ENCODE measurements at regions not wholly inside any gene's neighbourhood (a gene's known extent, or its start where the extent isn't known, plus 50 kb on each side); places are given as distances from the start of the nearest gene placed in this dataset.

GRCh38 chr1:103254691-103255090 is 146.4 kb upstream of the COL11A1 start:
- FAIRE-seq (no peak), DNase-seq (ENCODE audit: low spot score) (no peak)

DNA sequence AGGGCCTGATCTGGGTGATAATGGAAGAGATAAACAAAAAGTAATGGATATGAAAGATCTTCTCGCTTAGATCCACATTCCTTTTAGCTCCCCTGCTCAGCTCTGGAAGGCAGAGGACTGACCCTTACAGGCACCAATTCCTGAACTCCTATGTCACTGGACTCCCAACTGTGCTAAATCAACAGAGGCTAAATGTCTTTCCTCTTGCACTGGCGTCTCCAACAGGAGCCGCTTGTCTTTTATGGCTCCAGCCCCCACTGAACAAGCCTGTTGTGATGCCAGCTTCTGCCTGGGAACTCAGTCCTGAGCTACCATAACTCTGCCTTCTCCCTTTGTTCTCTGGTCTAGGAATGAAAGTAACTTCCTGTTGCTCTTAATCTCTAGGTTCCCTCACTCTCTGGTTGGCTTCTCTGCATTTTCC is 142.1 kb upstream of the COL11A1 start:
- FAIRE-seq (no peak), DNase-seq (ENCODE audit: low spot score) (no peak)

- DNase-seq (ENCODE audit: low spot score) (no peak), FAIRE-seq (no peak)
Measured at GRCh38 chr1:103248417-103249102, 140.2 kb upstream of the COL11A1 start.

DNA sequence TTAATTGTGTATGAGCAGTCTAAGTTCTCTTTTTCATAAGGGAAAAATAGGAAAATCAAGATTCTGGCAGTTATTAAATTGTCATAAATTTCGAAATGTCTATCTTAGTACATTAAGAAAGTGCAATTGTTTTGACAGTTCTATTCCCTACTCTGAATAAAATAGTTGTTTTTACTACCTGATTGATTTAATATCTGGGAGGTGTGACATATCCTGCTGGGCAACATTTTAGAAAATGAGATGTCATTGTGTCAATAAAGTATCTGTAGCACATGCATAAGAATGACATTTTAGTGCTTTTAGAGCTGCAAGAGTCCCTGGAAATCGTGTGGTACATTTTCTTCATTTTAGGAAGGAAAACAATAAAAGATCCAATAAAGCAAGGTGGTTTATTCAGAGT is 139.2 kb upstream of the COL11A1 start:
- no peak for DNase-seq (ENCODE audit: low spot score)
- FAIRE-seq: no peak

- FAIRE-seq: no peak
- no peak for DNase-seq (ENCODE audit: low spot score)
Measured at GRCh38 chr1:103243481-103243880, 135.2 kb upstream of the COL11A1 start.

- FAIRE-seq (no peak), DNase-seq (ENCODE audit: low spot score) (no peak)
Measured at GRCh38 chr1:103239034-103239433, 130.7 kb upstream of the COL11A1 start.

DNA sequence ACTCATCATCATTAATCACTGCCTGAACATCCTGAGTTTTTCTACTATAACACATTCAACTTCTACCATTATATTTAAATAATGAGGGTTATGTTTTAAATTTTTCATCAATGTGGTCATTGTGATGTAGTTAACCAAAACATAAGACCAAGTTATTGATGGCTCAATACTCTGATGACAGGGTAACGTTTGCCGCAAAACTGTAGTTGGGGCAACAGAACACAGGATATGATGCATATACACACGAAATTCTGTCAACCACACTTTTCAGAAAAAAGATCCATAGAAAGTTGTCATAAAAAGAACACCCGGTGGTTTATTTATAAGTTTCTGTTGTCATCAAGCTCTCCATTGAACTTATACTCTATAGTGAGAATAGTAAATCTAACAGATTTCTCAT is 121.7 kb upstream of the COL11A1 start:
- FAIRE-seq (no peak), DNase-seq (ENCODE audit: low spot score) (no peak)

GRCh38 chr1:103220631-103221041 is 112.3 kb upstream of the COL11A1 start:
- FAIRE-seq (no peak), DNase-seq (ENCODE audit: low spot score) (no peak)

DNA sequence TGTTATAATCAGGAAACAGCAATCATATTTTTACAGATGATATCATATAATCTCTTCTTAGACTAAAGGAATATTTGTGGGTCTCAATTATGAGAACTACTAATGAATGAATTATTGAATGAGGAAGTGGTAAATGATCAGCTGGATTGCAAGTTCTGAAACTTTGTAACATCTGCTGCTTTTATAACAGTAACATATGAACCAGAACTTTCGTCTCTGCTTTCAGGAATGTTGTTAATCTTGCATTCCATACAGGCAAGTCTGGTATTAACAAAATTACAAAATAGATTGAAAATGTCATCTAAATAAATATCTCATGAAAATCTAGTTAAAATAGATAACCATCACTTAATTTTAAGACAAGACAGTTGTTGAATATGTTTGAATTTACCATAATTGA is 110.5 kb upstream of the COL11A1 start:
- no peak for DNase-seq (ENCODE audit: low spot score)
- no peak for FAIRE-seq

DNA sequence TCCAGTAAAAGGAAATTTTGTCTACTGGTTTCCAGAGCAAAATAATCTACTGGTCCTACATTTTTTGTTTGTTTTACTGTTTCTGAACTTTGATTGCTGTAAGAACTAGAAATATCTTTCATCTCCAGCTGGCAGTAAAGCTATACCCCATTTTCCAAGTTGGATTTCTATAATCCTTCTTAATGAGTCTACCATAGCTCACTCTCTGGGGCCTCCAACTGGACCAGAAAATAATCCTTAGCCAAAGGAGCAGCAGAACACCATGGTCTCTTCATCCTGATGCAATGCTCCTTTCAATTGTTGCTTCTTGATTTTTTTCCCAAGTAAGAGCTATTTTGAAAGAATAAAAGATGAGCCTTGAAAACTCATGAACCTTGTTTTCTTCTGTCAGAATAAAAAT is 110.0 kb upstream of the COL11A1 start:
- DNase-seq (ENCODE audit: low spot score): no peak
- no peak for FAIRE-seq

- FAIRE-seq (no peak), DNase-seq (ENCODE audit: low spot score) (no peak)
Measured at GRCh38 chr1:103211073-103211472, 102.8 kb upstream of the COL11A1 start.

DNA sequence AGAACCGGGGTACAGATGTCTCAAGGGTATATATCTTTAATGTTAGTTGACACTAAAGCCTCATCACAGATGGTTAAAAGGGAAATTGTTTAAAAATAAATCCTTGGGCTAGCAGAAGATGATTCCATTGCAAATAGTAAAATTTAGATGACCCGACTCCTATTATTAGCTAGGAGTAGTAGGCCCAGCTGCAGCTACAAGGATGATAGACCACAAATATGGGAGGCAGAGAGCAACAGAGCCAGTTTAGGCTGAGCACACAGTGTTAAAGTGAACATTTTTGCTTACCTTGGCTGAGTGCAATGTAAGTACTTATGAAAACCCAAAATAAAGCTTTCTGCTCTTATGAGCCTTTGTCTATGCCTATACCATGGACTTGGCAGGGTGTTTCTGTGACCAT is 100.5 kb upstream of the COL11A1 start:
- no peak for FAIRE-seq

GRCh38 chr1:103199001-103199400 is 90.7 kb upstream of the COL11A1 start:
- DNase-seq (ENCODE audit: low spot score) (no peak), FAIRE-seq (no peak)

More for the DNA sequence above, 100.5 kb upstream of the COL11A1 start:
- DNase-seq (ENCODE audit: low spot score): no peak

DNA sequence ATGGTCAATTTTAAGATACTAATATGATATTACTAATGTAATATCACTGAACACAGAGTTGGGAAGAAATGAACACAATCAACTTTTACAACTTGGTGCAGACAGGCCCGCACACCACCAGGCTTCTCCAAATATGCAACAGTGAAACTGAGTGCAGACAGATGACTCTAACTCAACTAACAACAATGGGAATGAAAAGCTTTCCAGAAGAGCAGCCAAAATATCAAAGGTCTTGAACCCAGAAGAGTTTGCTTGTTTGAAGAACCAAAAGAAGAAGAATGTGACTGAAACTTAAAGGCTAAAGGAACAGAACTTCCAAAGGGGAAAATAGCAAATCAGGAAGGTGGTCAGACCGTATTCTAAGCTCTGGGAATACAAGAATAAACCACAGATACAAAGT is 89.8 kb upstream of the COL11A1 start:
- no peak for FAIRE-seq
- no peak for DNase-seq (ENCODE audit: low spot score)

DNA sequence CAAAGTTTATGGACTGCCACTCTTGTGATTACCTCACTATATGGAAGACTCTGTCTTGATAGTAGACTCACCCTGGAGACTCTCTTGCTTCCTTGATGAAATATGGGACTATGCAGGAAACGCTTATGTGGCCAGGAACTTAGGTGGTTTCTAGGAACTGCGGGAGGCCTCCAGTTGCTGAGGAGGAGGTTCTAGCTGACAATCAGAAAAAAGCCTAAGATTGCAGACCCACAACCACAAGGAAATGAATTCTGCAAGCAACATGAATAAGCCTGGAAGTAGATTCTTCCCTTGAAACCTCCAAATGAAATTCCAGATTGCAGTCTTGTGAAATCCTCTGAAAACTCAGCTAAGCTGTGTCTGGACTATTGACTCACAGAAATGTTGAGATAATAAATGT is 88.9 kb upstream of the COL11A1 start:
- DNase-seq (ENCODE audit: low spot score) (no peak), FAIRE-seq (no peak)

DNA sequence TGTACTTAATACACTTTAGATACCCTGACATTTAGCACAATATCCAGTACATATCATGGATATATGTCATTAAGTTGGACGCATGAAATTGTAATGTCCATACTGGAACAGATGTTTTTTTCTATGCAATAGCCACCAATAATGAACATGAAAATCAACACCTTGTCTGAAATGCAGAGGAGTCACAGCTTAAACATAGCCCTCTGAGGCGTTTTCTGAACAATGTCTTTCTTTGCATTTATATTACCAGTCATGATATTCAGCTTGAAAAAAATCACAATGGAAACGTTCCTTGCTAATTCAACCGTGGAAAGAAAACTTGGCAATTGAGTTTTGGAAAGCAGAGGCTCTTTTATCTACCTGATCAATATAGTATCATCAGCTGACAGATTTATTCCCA is 86.7 kb upstream of the COL11A1 start:
- FAIRE-seq (no peak), DNase-seq (ENCODE audit: low spot score) (no peak)

DNA sequence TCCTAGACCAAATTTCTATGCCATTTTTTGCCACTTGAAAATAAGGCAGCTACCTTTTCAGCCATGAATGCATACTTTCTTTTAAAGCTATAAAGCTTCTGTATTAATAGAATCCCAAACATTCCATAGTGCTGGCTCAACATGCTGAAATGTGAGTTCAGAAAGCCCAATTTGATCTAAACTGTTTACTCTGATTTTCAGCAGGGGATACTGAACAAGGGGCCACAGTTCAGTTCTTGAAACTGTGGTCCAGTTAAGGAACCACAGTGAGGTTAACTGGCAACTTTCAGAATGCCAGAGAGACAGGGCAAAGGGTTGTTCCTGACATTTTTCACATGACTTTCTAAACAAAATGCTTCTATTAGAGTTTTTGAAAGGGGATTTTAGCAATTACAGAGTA is 85.7 kb upstream of the COL11A1 start:
- FAIRE-seq (no peak), DNase-seq (ENCODE audit: low spot score) (no peak)

DNA sequence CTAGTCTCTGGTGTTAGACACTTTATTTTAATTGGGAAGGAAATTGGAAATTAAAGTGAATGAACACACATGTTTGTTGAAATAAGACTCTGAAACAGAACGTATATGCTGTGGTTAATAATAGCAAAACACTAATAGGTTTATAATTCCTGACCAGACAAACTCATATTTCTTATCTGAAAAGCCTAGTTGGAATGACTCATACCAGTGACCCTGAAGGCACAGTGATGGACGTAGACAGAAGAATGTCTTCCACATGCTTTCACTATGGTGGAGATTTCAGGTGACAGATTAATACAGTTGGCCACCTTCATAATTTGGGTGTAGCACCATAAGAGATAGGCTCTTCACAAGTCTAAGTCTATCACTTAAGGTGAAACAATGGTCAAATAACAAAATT is 83.0 kb upstream of the COL11A1 start:
- DNase-seq (ENCODE audit: low spot score) (no peak), FAIRE-seq (no peak)

DNA sequence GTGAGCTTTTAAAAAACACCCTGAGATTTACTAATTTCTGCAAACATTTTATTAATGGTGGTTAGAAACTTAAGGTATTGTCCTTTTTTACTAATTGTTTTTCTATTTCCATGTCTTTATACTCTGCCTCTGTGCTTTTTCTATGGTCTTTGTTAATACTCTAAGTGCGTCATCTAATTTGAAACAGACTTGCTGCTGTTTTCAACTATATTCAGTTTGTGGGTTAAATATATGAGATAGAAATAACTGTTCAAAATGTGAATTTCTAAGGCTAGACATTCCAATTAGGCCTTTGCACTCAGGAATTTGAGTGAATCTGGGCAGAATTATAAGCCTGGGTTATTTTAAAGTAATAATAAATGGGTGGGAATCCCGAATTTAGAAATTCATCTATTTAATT is 82.4 kb upstream of the COL11A1 start:
- DNase-seq (ENCODE audit: low spot score) (no peak), FAIRE-seq (no peak)

DNA sequence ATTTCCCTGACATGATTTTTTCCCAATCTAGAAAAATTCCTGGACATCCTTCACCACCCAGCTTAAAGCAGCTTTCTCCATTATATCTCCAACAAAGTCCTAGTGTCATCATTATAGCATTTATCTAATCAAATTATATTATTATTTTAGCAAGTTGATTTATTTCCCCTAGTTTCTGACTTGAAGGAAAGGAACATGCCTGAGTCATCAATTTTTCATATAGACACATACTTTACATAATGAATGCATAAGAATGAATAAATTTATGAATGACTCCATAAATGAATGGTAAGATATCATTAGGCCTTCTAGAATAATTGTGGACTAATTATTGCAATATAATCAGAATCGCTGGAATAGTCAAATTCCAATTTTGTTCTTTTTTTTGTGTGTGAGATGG is 79.4 kb upstream of the COL11A1 start:
- no peak for FAIRE-seq

DNA sequence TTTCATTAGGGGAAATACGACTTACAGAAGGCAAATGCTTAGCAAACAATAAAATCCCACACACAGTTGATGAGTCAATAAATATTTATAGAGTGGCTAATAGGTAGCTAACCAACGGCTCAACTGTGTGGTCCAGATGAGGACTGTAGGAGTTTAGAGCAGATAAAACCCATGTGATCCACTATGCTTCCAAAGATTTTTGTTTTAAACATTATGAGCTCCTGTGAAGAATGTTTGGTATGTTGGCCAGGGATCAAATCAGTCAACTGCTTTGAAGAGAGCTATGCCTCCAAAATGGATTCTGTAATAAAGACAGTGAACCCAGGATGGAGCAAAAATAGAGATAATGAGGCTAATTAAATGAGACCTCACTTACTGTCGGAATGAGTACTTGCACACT is 72.3 kb upstream of the COL11A1 start:
- DNase-seq (ENCODE audit: low spot score) (peak; percentile 44), FAIRE-seq (no peak)

More for the DNA sequence above, 79.4 kb upstream of the COL11A1 start:
- DNase-seq (ENCODE audit: low spot score): no peak

- DNase-seq (ENCODE audit: low spot score) (no peak), FAIRE-seq (no peak)
Measured at GRCh38 chr1:103177108-103177775, 68.9 kb upstream of the COL11A1 start.

GRCh38 chr1:103171041-103171590 is 62.8 kb upstream of the COL11A1 start:
- FAIRE-seq (no peak), DNase-seq (ENCODE audit: low spot score) (no peak)
